ENCODE measurements at regions not wholly inside any gene's neighbourhood (a gene's known extent, or its start where the extent isn't known, plus 50 kb on each side); places are given as distances from the start of the nearest gene placed in this dataset.

- no peak for DNase-seq
Observed at GRCh38 chr6:81694855-81695254, 57.6 kb downstream of the TENT5A start.

- no peak for DNase-seq
Observed at GRCh38 chr6:81694207-81694606, 58.3 kb downstream of the TENT5A start.

GRCh38 chr6:81693266-81693665 lies 59.2 kb downstream of the TENT5A start:
- no peak for DNase-seq

- DNase-seq, result no peak
Observed at GRCh38 chr6:81690073-81690472, 62.4 kb downstream of the TENT5A start.

- DNase-seq, result no peak
Observed at GRCh38 chr6:81689580-81689979, 62.9 kb downstream of the TENT5A start.

GRCh38 chr6:81683912-81684311 lies 68.6 kb downstream of the TENT5A start:
- DNase-seq, result no peak

DNA sequence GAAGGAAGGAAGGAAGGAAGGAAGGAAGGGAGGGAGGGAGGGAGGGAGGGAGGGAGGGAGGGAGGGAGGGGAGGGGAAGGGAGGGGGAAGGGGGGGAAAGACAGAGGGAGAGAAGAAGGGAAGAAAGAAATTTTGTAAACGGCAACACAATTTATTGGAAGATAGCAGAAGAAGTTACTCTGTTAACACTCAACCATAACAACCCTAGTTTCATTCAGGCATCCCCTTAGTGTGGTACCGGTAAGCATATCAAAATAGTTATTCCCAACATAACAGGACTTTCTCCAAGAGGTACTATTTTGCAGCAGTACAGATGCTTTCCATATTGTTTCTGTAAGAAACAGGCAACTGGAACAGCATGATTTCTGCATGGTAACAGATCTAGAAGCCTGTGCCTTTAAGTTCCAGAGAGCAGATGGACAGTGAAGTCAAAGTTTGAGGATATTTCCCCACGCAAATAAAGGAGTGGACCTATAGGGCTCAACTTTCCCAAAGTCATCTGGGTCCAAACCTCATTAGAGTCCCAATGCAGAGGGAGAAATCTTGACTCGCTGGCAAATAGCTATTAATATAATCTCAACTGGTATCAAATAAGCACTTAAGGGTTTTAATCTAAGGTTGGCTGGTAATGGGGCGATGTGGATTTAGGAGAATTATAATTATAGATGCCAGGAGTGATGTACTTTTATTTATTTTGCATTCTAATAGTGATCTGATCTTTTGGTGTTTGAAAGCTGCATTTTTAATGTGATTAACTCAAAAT lies 69.4 kb downstream of the TENT5A start:
- DNase-seq, result no peak

DNA sequence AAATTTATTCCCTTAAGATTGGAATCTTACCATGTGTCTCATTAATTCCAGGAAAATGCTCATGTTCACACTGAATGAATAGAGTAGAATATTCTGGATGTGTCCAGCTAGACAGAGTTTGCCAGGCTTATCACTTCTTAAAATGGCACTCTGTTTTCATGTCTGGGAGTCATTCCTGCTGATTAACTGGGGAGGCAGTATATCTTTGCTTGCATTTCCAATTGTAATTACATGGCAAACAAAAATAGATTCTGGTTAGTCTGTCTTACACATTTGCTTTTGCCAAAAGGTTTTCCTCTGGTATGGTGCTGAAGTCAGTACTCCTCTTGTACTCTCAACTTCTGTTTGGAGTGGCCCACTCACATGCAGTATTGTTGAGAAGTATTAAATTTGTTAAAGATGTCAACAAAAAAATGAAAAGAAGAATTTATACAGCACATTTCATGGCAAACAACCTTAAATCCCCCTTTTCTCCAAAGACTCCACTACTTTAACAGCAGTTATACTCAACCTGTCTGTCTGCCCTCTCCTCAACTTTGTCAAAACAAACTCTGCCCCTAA lies 70.2 kb downstream of the TENT5A start:
- no peak for DNase-seq

GRCh38 chr6:81669445-81669844 lies 83.0 kb downstream of the TENT5A start:
- no peak for DNase-seq

GRCh38 chr6:81668615-81669047 lies 83.8 kb downstream of the TENT5A start:
- no peak for DNase-seq

DNA sequence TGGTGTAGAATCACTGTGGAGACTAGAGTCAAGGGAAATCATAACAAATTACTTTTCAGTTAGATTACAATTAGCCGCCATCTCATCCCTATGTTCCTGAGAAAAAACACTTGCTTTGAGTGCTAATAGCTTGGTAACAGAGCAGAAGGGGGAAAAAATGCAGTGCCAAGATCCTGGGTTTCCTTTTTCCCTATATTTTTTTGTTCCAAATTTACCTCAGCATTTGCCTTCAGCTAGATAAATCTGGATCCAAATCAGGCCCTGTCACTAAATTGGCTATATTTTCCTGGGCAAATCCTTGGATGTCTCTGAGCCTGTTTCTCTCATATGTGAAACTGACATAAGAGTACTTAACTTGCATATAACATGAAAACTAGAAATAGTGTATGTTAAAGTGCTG lies 86.0 kb downstream of the TENT5A start:
- DNase-seq, result no peak

DNA sequence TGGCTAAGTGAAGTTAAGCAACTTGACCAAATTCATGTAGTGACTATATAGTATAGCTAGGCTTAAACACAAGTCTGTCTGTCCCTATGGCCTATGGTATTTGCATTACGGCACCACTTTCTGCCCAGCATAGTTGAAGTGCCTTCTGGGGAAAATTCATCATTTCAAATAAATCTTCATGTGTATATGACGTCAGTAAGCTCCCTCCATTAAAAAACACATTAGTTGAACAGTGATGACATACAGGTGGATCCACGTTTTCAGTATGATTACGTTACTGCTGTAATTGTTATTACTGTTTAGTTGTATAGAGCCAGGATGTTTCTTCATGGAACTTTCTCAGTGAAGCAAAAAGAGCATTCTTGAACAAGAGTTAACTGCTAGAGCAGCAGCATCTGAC lies 96.2 kb downstream of the TENT5A start:
- DNase-seq, result no peak

DNA sequence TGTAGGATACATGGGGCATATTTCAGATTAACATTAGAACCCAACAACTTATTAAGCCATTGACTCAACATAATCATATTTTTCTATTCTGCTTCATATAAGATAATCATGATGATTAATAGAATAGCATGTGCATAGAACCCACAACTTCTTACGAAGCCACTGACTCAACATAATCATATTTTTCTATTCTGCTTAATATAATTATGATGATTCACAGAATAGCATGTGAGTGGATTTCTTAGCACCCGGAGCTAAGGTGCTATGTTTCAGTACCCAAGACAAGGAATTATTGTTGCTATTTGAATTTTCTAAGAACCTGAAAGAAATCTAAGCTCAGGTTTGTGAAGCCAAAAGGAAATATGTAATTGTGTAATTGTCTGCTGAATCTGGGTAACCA lies 96.8 kb downstream of the TENT5A start:
- no peak for DNase-seq

DNA sequence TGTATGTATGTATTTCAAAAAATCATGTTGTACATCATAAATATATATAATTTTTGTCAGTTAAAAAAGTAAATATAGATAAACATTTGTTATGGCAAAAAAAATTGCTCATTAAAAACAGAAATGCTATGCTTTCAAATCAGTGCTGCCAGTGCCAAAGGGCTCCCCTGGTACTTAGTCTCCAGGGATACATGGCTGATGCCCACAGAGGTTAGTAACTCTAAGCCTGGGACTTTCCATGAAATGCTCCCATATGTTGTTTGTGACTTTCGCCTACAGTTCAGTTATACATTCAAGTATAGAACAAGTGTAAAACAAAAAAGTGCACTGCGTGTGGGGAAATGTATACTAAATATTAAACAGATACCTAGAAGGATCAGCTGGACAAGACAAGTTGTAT lies 104.0 kb downstream of the TENT5A start:
- no peak for DNase-seq

- no peak for DNase-seq
Observed at GRCh38 chr6:81643156-81643555, 109.3 kb downstream of the TENT5A start.

DNA sequence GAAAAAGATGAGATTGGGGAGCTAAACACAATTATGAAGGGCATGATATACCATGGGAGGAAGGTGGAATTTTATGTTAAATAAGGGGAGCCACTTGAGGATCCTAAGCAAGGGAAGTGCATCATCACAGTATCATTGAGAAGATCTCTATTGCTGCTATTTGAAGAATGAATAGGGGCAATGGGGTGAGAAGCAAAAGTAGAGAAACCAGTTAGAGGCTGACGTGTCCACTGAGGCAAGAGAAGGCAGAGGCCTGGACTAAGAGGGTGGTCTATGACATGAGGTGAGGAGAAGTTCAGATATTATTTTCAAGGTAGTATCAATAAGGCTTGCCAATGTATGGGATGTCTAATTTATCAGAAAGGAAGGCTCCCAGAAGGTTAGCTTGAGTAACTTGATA lies 111.6 kb downstream of the TENT5A start:
- DNase-seq, result no peak

DNA sequence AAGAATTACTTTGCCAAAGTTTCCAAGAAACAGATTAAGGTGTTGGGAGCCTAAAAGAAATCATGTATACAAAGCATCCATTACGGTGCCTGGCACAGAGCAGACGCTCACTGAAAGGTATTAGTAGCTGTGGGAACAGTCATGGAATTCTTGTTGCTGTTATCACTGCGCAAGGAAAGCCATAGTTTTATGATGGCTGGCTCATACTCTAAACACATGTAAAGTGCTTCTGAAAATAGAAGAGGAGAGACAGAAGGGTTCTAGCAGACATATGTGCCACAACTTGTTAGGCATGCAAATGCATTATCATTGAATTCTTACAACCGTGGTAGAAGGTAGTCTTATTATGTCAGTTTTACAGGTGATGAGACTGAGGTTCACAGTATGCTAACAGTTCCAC lies 112.4 kb downstream of the TENT5A start:
- no peak for DNase-seq

DNA sequence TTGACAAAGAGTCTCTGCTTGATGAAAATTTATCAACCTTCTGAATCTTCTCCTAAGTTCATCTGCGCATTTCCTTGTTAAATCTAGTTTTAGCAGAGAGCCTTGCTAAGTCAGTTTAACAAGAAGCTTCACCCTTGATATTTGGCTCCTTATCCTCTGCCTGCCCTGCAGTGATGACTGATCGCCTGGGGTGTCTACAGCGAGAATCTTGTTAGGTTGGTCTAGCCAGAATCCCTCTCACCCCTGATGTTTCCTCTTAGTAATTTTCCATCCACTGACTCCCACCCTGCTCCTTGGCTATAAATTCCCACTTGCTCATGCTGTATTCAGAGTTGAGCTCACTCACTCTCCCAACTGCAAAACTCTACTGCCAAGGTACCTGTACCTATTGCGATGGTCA lies 114.1 kb downstream of the TENT5A start:
- no peak for DNase-seq

- no peak for DNase-seq
Observed at GRCh38 chr6:81636930-81637568, 115.4 kb downstream of the TENT5A start.

GRCh38 chr6:81634155-81634880 lies 118.2 kb downstream of the TENT5A start:
- DNase-seq, result no peak

DNA sequence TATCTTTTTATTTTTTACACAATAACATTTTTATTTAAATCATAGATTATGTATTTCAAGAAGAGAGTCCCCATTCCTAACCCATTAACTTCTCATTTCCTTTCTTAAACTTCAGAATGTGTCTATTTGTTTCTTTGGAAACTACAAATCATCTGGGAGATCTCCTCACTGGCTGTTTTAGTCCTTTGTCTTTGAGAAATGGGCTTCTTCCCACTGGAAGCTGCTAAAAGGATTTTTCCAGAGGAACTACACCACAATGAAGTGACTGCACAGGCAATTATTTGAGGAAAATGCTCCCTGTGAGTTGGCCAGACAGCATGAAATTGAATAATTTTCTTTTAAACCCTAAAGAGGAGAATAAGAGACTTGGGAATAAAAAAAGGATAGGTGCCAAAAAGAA lies 119.1 kb downstream of the TENT5A start:
- DNase-seq, result no peak

DNA sequence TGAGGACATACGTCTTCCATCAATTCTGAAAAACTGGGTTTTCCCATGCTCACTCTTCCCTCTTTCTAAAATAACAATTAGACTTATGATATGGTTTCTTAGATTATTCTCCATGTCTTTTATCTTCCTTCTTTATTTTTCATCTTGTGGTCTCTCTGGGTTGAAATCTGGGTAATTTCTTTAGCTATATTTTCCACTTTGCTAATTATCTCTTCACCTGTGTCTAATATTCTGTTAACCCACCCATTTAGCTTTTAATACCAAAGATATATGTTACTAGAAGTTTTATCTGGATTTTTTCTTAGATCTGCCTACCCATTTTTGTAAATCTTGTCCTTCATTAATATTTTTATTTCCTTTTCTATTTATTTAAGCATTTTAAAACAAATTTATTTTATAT lies 121.8 kb downstream of the TENT5A start:
- DNase-seq, result no peak

DNA sequence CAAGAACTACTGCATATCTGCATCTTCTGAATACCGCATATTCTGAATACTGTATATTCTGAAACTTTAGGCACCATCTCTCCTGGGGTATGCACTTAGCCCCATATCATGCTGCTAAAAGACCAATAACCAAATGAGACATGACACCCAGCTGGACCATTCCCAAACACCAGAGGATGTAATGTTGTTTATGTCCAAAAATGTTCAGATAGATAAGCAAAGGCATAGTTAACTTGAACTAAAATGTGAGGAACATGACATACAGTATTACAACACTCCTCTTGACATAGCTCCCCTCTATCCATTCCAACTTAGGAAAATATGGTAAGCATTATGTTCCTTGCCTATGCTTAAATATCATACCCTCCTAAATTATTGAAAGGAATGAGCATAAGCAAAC lies 127.3 kb downstream of the TENT5A start:
- no peak for DNase-seq

- DNase-seq, result no peak
Observed at GRCh38 chr6:81624453-81624852, 128.0 kb downstream of the TENT5A start.
